ENCODE measurements at regions not wholly inside any gene's neighbourhood (a gene's known extent, or its start where the extent isn't known, plus 50 kb on each side); places are given as distances from the start of the nearest gene placed in this dataset.
"Not testable (repeated sequence)": the region's sequence is repeated elsewhere in the genome, so short reads cannot be mapped to it uniquely, and the experiment has no call there.

GRCh38 chr4:17010426-17011087, 112.1 kb upstream of the LDB2 start:
- Mint-ChIP-seq H3K27me3 (no peaks in the 10 kb centered on the region), H3K4me3 (no peak overlapping the region), H3K4me1 (no peaks in the 10 kb centered on the region), H3K27ac (no peak overlapping the region), H3K36me3 (no peaks in the 10 kb centered on the region), H3K9me3 (peaks cover 3% of the 10 kb centered on the region)
- ATAC-seq (ENCODE audit: low read depth) (no peak), DNase-seq (ENCODE audit: low spot score in 2 of 2) (no peak)

DNA sequence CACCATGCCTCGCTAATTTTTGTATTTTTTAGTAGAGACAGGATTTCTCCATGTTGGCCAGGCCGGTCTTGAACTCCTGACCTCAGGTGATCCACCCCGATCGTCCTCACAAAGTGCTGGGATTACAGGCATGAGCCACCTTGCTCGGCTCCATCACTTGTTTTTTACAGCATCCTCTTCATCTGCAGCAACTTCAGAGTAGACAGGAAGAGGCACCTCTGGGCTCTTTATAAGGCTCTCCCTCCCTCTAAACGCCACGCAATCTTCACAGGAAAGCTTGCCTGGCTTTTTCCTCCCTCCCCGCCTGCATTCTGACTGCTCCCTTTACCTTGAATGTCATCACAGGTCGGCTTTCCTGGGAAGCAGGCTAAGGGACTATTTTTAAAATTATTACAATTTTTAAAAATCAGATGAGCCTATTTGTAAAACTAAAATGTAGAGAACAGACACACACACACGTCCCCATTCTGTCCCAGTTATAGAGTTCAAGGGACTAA, 111.5 kb upstream of the LDB2 start:
- no peak overlapping the region for H3K27ac Mint-ChIP-seq
- DNase-seq (ENCODE audit: low spot score in 2 of 2) = no peak
- no peaks in the 10 kb centered on the region for H3K36me3 Mint-ChIP-seq
- ATAC-seq (ENCODE audit: low read depth) = no peak
- no peaks in the 10 kb centered on the region for H3K27me3 Mint-ChIP-seq
- H3K4me1 Mint-ChIP-seq = no peaks in the 10 kb centered on the region
- no peak overlapping the region for H3K4me3 Mint-ChIP-seq
- peaks cover 3% of the 10 kb centered on the region for H3K9me3 Mint-ChIP-seq

GRCh38 chr4:17008834-17009345, 110.4 kb upstream of the LDB2 start:
- H3K9me3 Mint-ChIP-seq = peaks cover 1% of the 10 kb centered on the region
- H3K36me3 Mint-ChIP-seq = no peaks in the 10 kb centered on the region
- no peak overlapping the region for H3K27ac Mint-ChIP-seq
- DNase-seq (ENCODE audit: low spot score in 2 of 2) (no peak), ATAC-seq (ENCODE audit: low read depth) (no peak)
- no peaks in the 10 kb centered on the region for H3K4me1 Mint-ChIP-seq
- no peaks in the 10 kb centered on the region for H3K27me3 Mint-ChIP-seq
- H3K4me3 Mint-ChIP-seq = no peak overlapping the region

DNA sequence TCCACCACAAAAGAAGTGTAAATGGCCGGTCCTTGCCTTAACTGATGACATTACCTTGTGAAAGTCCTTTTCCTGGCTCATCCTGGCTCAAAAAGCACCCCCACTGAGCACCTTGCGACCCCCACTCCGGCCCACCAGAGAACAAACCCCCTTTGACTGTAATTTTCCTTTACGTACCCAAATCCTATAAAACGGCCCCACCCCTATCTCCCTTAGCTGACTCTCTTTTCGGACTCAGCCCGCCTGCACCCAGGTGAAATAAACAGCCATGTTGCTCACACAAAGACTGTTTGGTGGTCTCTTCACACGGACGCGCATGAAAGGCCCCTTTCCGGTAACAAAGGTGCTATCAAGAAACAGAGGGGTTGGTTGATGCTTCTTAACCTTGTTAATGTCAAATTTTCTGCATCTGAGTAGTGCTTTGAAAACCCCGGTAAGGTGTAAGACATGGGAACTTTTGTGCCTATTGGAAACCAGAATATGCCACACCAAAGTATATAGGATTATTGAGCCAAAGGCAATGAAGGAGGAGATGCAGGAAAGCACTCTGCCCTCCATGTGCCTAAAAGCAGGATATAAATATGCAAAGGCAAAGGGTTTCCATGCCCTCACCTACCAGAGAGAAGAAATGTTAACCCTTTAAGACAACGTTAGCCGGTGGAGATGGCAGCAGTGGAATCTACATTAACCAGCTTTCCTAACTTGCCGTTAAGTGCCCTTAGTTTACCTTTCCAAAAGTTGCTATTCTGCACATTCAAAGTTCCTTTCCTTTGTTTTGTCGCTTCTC, 105.4 kb upstream of the LDB2 start:
- H3K9me3 Mint-ChIP-seq; H3K27me3 Mint-ChIP-seq; DNase-seq (ENCODE audit: low spot score in 2 of 2); ATAC-seq (ENCODE audit: low read depth); H3K27ac Mint-ChIP-seq; H3K4me3 Mint-ChIP-seq; H3K36me3 Mint-ChIP-seq; H3K4me1 Mint-ChIP-seq: not testable (repeated sequence)

DNA sequence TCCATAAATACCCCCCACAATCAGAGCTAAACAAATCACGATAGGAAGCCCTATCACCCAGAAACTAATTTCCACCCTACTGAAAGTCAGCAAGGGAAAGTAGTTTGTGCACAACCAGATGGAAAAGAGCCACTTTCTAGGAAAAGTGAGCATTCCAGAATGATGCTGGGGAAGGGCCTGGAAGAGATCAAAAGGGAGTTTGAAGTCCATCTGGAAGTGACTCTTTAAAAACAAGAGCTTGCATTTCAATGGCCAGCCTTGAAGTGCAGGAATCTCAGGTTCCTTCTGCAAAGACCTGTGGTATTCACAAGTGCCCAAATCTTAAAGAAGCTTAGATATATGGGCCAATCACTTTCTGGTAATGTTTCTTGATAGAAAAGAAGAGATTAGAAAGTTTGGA, 97.0 kb upstream of the LDB2 start:
- Mint-ChIP-seq H3K9me3 (peaks cover 9% of the 10 kb centered on the region), H3K27ac (no peak overlapping the region), H3K36me3 (no peaks in the 10 kb centered on the region), H3K4me3 (no peak overlapping the region), H3K27me3 (no peaks in the 10 kb centered on the region), H3K4me1 (no peaks in the 10 kb centered on the region)
- DNase-seq (ENCODE audit: low spot score in 2 of 2) (no peak), ATAC-seq (ENCODE audit: low read depth) (no peak)

GRCh38 chr4:16993956-16994840, 95.8 kb upstream of the LDB2 start:
- no peaks in the 10 kb centered on the region for H3K36me3 Mint-ChIP-seq
- no peak for ATAC-seq (ENCODE audit: low read depth)
- DNase-seq (ENCODE audit: low spot score in 2 of 2) = no peak
- no peak overlapping the region for H3K4me3 Mint-ChIP-seq
- H3K9me3 Mint-ChIP-seq = peaks cover 6% of the 10 kb centered on the region
- no peak overlapping the region for H3K27ac Mint-ChIP-seq
- H3K4me1 Mint-ChIP-seq = no peaks in the 10 kb centered on the region
- H3K27me3 Mint-ChIP-seq = no peaks in the 10 kb centered on the region

DNA sequence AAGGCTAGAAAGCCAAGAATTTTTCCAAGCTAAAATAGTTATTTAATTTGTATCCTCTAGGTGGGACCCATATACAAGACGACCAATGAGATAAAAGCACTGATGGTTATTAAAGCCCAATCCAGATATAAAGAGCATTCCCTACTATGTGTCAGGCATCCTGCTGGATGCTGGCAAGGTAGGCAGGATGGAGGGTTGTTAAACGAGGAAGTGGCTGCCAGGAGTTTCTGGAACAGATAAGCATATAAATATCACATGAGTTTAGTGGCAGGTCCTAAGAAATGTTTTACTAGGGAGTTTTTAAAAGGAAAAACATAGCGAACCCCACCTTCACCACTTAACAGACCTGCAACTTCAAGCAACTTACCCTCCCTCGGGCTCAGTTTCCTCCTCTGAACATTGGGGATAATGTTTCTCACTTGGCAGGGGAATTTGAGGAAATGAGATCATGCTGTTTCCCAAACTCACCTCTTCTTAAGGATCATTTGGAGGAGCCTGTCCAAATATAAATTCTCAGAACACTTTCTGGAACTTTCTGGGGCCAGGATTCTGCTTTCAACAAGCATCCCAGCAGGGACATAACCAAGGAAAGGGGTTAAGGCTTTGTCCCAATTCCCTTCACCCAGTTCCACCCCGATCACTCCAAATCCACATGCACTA, 94.3 kb upstream of the LDB2 start:
- DNase-seq (ENCODE audit: low spot score in 2 of 2) = no peak
- no peaks in the 10 kb centered on the region for H3K9me3 Mint-ChIP-seq
- no peaks in the 10 kb centered on the region for H3K36me3 Mint-ChIP-seq
- no peak overlapping the region for H3K27ac Mint-ChIP-seq
- no peaks in the 10 kb centered on the region for H3K27me3 Mint-ChIP-seq
- ATAC-seq (ENCODE audit: low read depth) = no peak
- H3K4me3 Mint-ChIP-seq = no peak overlapping the region
- H3K4me1 Mint-ChIP-seq = no peaks in the 10 kb centered on the region

DNA sequence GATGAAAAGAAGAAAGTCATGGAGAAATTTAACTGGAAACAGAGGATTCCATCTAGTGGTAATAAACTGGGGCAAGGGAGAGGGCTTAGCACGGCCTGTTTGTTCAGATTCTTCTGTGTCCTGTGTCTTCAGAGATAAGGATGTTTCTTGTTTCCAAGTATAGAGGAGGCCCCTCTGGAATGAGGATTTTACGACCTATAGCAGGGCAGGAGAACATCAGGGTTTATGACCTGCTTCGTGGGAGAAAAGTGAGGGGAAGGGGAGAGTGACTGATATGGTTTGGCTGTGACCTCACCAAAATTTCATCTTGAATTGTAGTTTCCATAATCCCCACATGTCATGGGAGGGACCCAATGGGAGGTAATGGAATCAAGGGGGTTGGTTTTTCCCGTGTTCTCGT, 93.0 kb upstream of the LDB2 start:
- no peak for ATAC-seq (ENCODE audit: low read depth)
- DNase-seq (ENCODE audit: low spot score in 2 of 2) = no peak
- no peaks in the 10 kb centered on the region for H3K9me3 Mint-ChIP-seq
- no peak overlapping the region for H3K27ac Mint-ChIP-seq
- H3K4me1 Mint-ChIP-seq = no peaks in the 10 kb centered on the region
- H3K36me3 Mint-ChIP-seq = no peaks in the 10 kb centered on the region
- H3K4me3 Mint-ChIP-seq = no peak overlapping the region
- H3K27me3 Mint-ChIP-seq = no peaks in the 10 kb centered on the region

- Mint-ChIP-seq H3K36me3 (no peaks in the 10 kb centered on the region), H3K27ac (no peak overlapping the region), H3K9me3 (no peaks in the 10 kb centered on the region), H3K4me1 (no peaks in the 10 kb centered on the region), H3K4me3 (no peak overlapping the region), H3K27me3 (no peaks in the 10 kb centered on the region)
- no peak for ATAC-seq (ENCODE audit: low read depth)
- no peak for DNase-seq (ENCODE audit: low spot score in 2 of 2)
These were observed 90.9 kb upstream of the LDB2 start for GRCh38 chr4:16989371-16989770.

DNA sequence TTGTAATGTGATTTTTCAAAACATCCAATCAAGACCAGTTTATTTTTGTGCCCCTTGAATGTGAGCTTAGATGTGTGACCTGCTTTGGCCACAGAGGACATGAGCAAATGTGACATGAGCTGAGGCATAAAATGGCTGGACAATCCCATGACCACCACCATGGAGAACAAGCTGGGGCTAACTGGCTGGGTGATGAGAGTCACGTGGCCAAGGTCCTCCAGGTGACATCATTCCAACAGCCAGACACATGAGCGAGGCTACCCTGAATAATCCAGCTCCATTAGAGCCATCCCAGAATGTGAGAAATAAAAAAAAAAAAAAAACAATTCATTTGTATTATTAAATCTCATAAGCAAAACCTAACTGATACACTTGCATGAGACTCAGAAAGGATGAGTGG, 90.4 kb upstream of the LDB2 start:
- Mint-ChIP-seq H3K27me3 (no peaks in the 10 kb centered on the region), H3K36me3 (no peaks in the 10 kb centered on the region)

DNA sequence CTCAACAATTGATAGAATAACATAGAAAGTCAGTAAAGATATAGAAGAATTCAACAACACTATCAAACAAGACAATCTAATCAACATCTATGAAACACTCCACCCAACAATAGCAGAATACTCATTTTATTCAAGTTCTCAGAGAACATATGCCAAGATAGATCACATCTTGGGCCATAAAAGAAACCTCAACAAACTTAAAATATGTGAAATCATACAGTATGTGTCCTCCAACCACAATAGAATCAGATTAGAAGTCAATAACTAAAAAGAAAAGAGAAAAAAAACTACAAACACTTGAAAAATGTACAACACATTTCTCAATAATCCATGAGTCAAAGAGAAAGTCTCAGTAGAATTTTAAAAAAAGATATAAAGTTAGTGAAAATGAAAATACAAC, 78.6 kb upstream of the LDB2 start:
- H3K27ac Mint-ChIP-seq = no peak overlapping the region
- H3K4me1 Mint-ChIP-seq = no peaks in the 10 kb centered on the region
- ATAC-seq (ENCODE audit: low read depth) (no peak), DNase-seq (ENCODE audit: low spot score in 2 of 2) (no peak)
- no peaks in the 10 kb centered on the region for H3K36me3 Mint-ChIP-seq
- H3K27me3 Mint-ChIP-seq = no peaks in the 10 kb centered on the region
- peaks cover 6% of the 10 kb centered on the region for H3K9me3 Mint-ChIP-seq
- H3K4me3 Mint-ChIP-seq = no peak overlapping the region

More for the DNA sequence above, 90.4 kb upstream of the LDB2 start:
- Mint-ChIP-seq H3K4me1 (no peaks in the 10 kb centered on the region), H3K27ac (no peak overlapping the region), H3K4me3 (no peak overlapping the region), H3K9me3 (no peaks in the 10 kb centered on the region)
- DNase-seq (ENCODE audit: low spot score in 2 of 2) (no peak), ATAC-seq (ENCODE audit: low read depth) (no peak)

DNA sequence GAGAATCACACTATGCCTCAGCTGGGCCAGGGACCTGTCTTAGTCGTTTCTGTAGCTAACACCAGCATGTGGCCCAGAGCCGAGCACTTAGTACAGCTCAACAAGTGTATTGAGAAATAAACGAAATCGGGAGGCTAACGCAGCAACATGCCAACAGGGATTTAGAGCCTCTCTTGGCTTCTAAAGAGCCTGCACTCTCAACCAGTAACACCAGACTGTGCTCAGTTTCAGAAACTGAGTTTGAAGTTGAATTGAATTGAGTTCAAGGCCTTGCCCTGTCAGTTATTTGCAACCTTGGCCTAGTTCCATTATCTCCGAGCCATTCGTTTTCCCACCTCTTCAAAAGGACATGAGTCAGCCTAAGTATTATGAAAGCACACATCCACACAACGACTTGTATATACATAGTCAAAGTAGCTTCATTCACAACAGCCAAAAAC, 71.3 kb upstream of the LDB2 start:
- no peaks in the 10 kb centered on the region for H3K4me1 Mint-ChIP-seq
- no peak overlapping the region for H3K4me3 Mint-ChIP-seq
- H3K27ac Mint-ChIP-seq = no peak overlapping the region
- H3K27me3 Mint-ChIP-seq = no peaks in the 10 kb centered on the region
- no peaks in the 10 kb centered on the region for H3K36me3 Mint-ChIP-seq
- no peak for DNase-seq (ENCODE audit: low spot score in 2 of 2)
- no peak for ATAC-seq (ENCODE audit: low read depth)
- H3K9me3 Mint-ChIP-seq = no peaks in the 10 kb centered on the region

- Mint-ChIP-seq H3K36me3 (no peaks in the 10 kb centered on the region), H3K27me3 (no peaks in the 10 kb centered on the region), H3K4me3 (no peak overlapping the region), H3K4me1 (no peaks in the 10 kb centered on the region), H3K9me3 (no peaks in the 10 kb centered on the region), H3K27ac (no peak overlapping the region)
- DNase-seq (ENCODE audit: low spot score in 2 of 2) (no peak), ATAC-seq (ENCODE audit: low read depth) (no peak)
These were observed 69.3 kb upstream of the LDB2 start for GRCh38 chr4:16967722-16968121.

All from memory B cell (primary cell).